GM12875 (cell line): ENCODE measurements at regions not wholly inside any gene's neighbourhood (a gene's known extent, or its start where the extent isn't known, plus 50 kb on each side); places are given as distances from the start of the nearest gene placed in this dataset.

Source experiments
- H3K4me3 ChIP-seq: one replicate; pipeline ENCODE4 v1.5.1; 2011; ENCODE audit warnings: low read depth, low read length, control low read depth
- TF ChIP-seq, protein P1 (sequence below): IDR thresholded peaks from 2 replicates; pipeline ENCODE4 v1.5.1; 2011; ENCODE audit warnings: low read depth, mild to moderate bottlenecking, control low read depth, inconsistent platforms, low read length, moderate library complexity, borderline replicate concordance; ENCODE audit not compliant: insufficient read depth

DNA sequence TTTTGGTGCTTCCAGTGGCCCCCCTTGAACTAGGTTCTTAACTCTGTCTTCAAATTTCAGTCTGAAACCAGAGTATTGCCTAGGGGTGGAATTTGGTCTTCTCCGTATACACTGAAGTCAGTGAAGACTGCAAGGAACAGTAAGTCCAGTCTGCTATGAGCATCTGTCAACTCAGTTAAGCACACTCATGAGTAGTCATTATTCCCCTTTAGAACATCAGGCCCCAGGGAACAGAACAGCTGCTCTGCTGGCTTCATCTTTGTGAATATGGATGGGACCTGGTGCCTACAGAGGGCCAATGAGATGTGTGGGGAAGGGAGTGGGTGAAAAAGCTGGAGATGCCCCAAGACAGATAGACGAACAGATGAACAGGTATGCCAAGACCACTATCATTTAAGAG, 85.2 kb upstream of the PRR23C start:
- no peak overlapping the region for H3K4me3 ChIP-seq
- TF ChIP-seq, protein P1, sequence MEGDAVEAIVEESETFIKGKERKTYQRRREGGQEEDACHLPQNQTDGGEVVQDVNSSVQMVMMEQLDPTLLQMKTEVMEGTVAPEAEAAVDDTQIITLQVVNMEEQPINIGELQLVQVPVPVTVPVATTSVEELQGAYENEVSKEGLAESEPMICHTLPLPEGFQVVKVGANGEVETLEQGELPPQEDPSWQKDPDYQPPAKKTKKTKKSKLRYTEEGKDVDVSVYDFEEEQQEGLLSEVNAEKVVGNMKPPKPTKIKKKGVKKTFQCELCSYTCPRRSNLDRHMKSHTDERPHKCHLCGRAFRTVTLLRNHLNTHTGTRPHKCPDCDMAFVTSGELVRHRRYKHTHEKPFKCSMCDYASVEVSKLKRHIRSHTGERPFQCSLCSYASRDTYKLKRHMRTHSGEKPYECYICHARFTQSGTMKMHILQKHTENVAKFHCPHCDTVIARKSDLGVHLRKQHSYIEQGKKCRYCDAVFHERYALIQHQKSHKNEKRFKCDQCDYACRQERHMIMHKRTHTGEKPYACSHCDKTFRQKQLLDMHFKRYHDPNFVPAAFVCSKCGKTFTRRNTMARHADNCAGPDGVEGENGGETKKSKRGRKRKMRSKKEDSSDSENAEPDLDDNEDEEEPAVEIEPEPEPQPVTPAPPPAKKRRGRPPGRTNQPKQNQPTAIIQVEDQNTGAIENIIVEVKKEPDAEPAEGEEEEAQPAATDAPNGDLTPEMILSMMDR: no peak

DNA sequence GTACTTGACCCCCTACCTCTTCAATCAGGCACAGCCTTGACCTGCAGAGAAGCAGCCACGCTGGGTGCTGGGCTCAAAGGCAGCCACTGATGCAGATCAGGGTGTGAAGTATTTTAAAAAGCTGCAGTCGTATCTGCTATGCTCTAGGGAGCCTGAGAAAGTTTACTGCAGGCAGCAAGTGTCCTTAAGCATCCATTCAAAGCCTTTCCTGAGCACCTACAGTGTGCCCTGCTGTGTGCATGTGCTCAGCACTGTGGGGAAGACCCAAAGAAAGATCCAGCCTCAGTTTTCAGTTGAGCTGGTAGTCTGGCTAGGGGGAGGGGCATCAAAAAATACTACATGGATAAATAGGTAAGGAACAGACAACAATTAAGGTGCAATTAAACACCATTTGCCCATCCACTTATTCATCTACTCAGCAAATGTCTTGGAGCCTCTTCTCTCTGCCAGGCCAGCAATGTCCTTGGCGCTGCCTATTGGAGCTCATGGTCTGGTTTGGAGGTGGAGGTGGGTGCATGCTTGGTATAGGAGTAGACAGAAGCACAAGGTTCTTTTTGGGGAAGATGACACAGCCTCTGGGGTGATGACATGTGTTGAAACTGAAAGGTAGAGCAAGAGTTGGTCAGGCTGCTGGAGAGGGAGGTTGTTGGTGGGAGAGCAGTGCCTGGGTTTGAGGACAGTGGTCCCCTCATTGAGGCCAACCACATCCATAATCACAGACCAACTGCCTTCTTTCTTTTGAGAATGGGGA, 85.9 kb upstream of the PRR23C start:
- TF ChIP-seq, protein P1: no peak
- H3K4me3 ChIP-seq: no peak overlapping the region

DNA sequence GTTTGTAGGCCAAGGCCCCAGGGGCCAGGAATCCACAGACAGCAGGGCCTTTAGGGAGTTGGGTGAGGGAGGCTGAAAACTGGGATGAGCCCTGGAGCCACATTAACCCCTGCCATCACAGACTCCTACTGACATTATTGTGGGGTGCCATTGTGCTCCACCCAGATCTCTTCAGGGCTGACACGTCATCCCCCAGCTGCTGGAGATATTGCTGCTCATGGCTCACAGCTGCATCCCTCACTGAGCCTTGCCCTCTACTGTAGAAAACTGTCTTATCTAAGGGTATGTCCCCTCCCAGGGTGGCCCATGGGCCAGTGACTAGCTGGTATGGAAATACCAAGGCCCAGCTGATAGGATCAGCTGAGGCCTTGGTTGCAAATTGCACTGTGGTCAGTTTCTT, 87.3 kb upstream of the PRR23C start:
- TF ChIP-seq, protein P1: no peak
- H3K4me3 ChIP-seq: no peak overlapping the region

DNA sequence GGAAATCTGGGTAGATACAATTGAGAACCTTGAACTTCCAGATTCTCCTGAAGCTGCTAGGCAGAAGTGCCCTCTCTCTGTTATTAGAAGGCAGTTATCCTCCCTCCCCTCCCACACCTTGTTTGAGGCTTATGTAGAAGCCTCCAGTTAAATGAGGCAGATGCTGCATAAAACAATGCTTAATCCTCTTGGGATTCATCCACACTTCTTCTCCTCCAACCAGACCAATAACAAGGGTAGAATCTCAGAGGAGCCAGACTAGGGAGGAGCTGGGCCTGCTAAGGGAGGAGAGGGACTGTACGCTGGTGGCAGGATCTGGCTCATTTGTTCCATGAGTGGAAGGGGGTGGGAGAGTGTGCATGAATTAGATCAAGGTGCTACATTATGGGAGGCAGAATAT, 88.3 kb upstream of the PRR23C start:
- TF ChIP-seq, protein P1: no peak
- H3K4me3 ChIP-seq: no peak overlapping the region

DNA sequence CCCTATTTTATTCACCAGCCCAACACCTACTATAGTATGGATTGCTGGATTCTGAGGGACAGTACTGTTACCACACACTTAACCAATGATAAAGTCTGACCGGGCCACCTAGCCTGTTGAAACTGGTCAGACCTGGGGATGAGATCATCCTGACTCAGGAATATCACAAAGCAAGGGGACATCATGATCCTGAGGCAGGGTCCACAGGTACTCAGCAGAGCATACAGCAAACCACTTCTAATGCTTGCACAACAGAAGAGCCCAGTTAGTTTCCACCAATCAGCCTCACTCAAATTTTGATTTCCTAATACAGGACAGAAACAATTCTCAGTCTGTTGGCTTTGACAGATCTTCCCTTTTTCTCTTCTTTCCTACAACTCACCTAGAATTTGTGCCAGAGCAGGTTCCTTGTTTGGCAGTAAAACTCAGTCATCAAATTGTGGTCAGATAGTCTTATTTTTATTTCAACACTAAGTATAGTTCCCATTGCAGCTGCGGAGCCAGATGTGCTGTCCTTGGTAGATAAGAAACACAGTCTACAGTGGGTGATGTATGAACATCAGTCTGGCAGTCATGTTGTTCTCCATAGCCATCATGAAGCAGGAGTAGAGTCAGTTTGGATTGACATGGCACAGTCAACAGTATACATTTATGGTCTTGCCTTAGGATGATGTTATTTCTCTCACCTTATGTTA, 90.1 kb upstream of the PRR23C start:
- TF ChIP-seq, protein P1: no peak
- no peak overlapping the region for H3K4me3 ChIP-seq

DNA sequence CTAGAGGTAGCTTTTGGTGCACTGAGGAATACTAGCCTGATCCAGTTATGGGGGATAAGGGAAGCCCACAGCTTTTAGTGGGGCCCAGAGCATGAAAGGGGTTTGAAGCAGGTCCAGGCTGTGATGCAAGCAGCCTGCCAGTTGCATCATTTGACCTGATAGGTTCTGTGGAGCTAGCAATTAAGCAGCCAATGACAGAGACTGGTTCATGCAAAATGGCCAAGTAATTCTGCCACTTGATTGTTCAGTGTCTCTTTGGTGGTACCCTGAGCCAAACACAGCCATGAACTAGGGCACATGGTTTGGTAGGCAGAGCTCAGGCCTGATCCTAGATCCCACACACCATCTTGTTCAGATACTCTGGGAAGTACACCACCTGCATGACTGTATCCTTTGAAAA, 91.0 kb upstream of the PRR23C start:
- TF ChIP-seq, protein P1: no peak
- no peak overlapping the region for H3K4me3 ChIP-seq

DNA sequence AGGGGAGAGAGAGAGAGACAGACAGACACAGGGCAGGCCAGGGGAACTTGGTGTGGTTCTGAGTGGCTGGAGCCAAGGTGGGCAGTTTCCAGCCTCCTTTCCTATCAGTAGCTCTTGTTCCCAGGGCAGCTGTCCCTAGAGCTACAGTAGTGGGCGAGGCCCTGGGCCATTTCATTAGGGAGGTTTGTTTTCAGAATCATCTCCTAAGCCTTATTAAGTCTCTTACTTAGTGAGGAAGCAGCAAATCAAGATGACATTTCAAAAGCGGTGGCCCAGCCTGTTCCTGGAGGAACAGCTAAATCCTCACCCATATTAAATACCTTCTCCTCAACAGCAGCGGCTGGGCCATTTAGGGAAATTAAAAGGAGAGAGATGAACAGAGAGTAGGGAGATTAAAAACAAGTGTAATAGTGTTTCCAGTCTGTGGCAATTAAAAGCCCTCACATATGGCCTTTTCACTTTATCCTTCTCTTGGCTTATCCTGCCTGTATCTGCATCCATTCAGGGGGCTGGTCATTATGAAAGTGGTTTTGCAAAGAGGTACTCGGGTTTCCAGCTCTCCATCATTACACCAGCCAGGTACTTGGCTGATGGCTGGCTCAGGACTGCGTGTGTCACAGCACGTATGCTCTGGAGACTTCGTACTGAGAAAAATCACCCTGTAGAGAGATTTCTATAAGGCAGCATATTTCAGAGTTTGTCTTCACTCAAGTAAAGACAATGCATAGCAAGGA, 91.9 kb upstream of the PRR23C start:
- H3K4me3 ChIP-seq: no peak overlapping the region
- TF ChIP-seq, protein P1: no peak
